ENCODE measurements at regions not wholly inside any gene's neighbourhood (a gene's known extent, or its start where the extent isn't known, plus 50 kb on each side); places are given as distances from the start of the nearest gene placed in this dataset.

- no peak overlapping the region for H2AFZ ChIP-seq (ENCODE audit: low read depth, low read length)
- BruUV-seq (replicated peaks): no TSS peak
- no peak for TF ChIP-seq MYC (IDR thresholded peaks at IDR 0.05; ENCODE audit: low read depth, low read length)
- TF ChIP-seq MAX (IDR thresholded peaks at IDR 0.05; ENCODE audit: insufficient read depth, insufficient read length): no peak
- TF ChIP-seq CTCF (IDR thresholded peaks at IDR 0.05; ENCODE audit: extremely low read depth in 1 of 2, insufficient read depth in 1 of 2, low read depth in 1 of 2, low read length in 2 of 2): no peak
- TF ChIP-seq GATA2 (IDR thresholded peaks at IDR 0.05; ENCODE audit: insufficient read depth, insufficient read length, low read depth, low read length): no peak
- TF ChIP-seq FOS (IDR thresholded peaks at IDR 0.05; ENCODE audit: borderline replicate concordance, insufficient read depth, low read length): no peak
- TF ChIP-seq JUN (IDR thresholded peaks at IDR 0.05; ENCODE audit: borderline replicate concordance, insufficient read depth, insufficient read length, low read depth): no peak
- TF ChIP-seq EZH2 (IDR thresholded peaks at IDR 0.05; ENCODE audit: borderline replicate concordance, low read depth, low read length, severe bottlenecking): no peak
- no peak for TF ChIP-seq POLR2AphosphoS5 (IDR thresholded peaks at IDR 0.05; ENCODE audit: insufficient read depth, low read depth, low read length)
- no peak for TF ChIP-seq POLR2A (IDR thresholded peaks at IDR 0.05; ENCODE audit: low read depth, low read length)
- H3K9ac ChIP-seq (replicated peaks; ENCODE audit: extremely low read depth, insufficient read depth, low read length): no peak overlapping the region
- no peak for FAIRE-seq
- H3K27me3 ChIP-seq (ENCODE audit: control insufficient read depth in 2 of 2, insufficient read depth in 2 of 2, low read length in 2 of 2): no peaks in the 10 kb centered on the region
- H3K27ac ChIP-seq (ENCODE audit: insufficient read depth, low read depth, low read length): no peak overlapping the region
- H3K79me2 ChIP-seq (ENCODE audit: control insufficient read depth, insufficient read depth, low read length): no peaks in the 10 kb centered on the region
- intact Hi-C loops (cut with micrococcal nuclease) (no loop called here), dilution Hi-C loops (cut with MboI; ENCODE audit: extremely low pct_ligation_motif_present, low sequenced_read_pairs) (no loop called here)
- DNase-seq (ENCODE audit: low read depth, low spot score): no peak
- H3K36me3 ChIP-seq (ENCODE audit: control insufficient read depth in 2 of 2, extremely low read depth in 1 of 2, insufficient read depth in 2 of 2, low read length in 2 of 2): no peaks in the 10 kb centered on the region
- H3K4me2 ChIP-seq (ENCODE audit: insufficient read depth, low read length): no peak overlapping the region
- H3K9me1 ChIP-seq (replicated peaks; ENCODE audit: control insufficient read depth, extremely low read depth, insufficient read depth, low read length): no peaks in the 10 kb centered on the region
- POLR2A ChIA-PET: no interaction called here
- H3K4me1 ChIP-seq (ENCODE audit: control insufficient read depth, extremely low read depth, insufficient read depth, low read length): no peaks in the 10 kb centered on the region
- peaks cover 8% of the 10 kb centered on the region for H3K9me3 ChIP-seq (replicated peaks; ENCODE audit: control insufficient read depth, insufficient read depth, low read length)
- H3K4me3 ChIP-seq (replicated peaks in 1 of 3; ENCODE audit: insufficient read depth in 1 of 3, low read depth in 1 of 3, low read length in 3 of 3): no peak overlapping the region
- H4K20me1 ChIP-seq (replicated peaks; ENCODE audit: control insufficient read depth, extremely low read depth, insufficient read depth, low read length): no peaks in the 10 kb centered on the region
- CTCF ChIA-PET: no interaction called here
Measured at GRCh38 chr5:118249386-118249785, 739.0 kb downstream of the DTWD2 start.
